Breast epithelium (tissue), 4 donors: ENCODE measurements at regions not wholly inside any gene's neighbourhood (a gene's known extent, or its start where the extent isn't known, plus 50 kb on each side); places are given as distances from the start of the nearest gene placed in this dataset.

Experiments
- DNase-seq, 2 donors: peaks; one replicate each; pipeline ENCODE4 v3.0.0-alpha.2; 2019; ENCODE audit warnings: low spot score in 2 of 2
- H3K27ac ChIP-seq, 2 donors: fragments of 200-600 bp; sonication (generic) in 1 of 2; one replicate each; pipeline ENCODE4 v1.5.1; 2016 to 2019; ENCODE audit warnings: mild to moderate bottlenecking in 1 of 2
- H3K27me3 ChIP-seq, 2 donors: fragments of 200-600 bp; sonication (generic) in 1 of 2; one replicate each; pipeline versions ENCODE4 v1.5.1 to v1.6.0; 2017 to 2019; ENCODE audit warnings: control low read depth in 1 of 2, mild to moderate bottlenecking in 1 of 2
- H3K36me3 ChIP-seq: fragments of 200-600 bp; one replicate; pipeline ENCODE4 v1.5.1; 2019
- H3K4me1 ChIP-seq, 2 donors: fragments of 200-600 bp; sonication (generic); one replicate each; pipeline ENCODE4 v1.5.1; 2016 to 2019; ENCODE audit warnings: control low read depth in 1 of 2
- H3K4me3 ChIP-seq, 3 donors: fragments of 200-600 bp; sonication (generic); 1 replicate in 2 of 3; 2 replicates in 1 of 3; pipeline ENCODE4 v1.5.1; 2016 to 2019; ENCODE audit warnings: mild to moderate bottlenecking in 3 of 3, moderate library complexity in 2 of 3
- H3K9me3 ChIP-seq, 2 donors: fragments of 200-600 bp; sonication (generic) in 1 of 2; one replicate each; pipeline ENCODE4 v1.5.1; 2016 to 2019; ENCODE audit warnings: control low read depth in 1 of 2
- CTCF ChIP-seq, 3 donors: fragments of 450-650 bp; IDR thresholded peaks; one replicate each; pipeline ENCODE4 v1.5.1; 2016 to 2017; ENCODE audit warnings: antibody characterized with exemption in 3 of 3, mild to moderate bottlenecking in 3 of 3, moderate library complexity in 3 of 3
- POLR2A ChIP-seq: fragments of 450-650 bp; IDR thresholded peaks from one replicate; pipeline ENCODE4 v1.6.1; 2016; ENCODE audit warnings: antibody characterized with exemption, mild to moderate bottlenecking, moderate library complexity
- POLR2AphosphoS5 ChIP-seq, 3 donors: sonication (generic); formaldehyde crosslinking; IDR thresholded peaks; one replicate each; pipeline ENCODE4 v1.6.1; 2017; ENCODE audit warnings: antibody characterized with exemption in 3 of 3
- intact Hi-C: fragments of 100-400 bp; cut with DNase I; formaldehyde crosslinking; loops from one replicate; pipeline ENCODE4 v1.15.1; 2023; ENCODE audit warnings: low total_unique reads

GRCh38 chr1:193358419-193358818 lies 172.0 kb upstream of the B3GALT2 start:
- no peaks in the 10 kb centered on the region for H3K9me3 ChIP-seq
- H3K27me3 ChIP-seq = no peaks in the 10 kb centered on the region
- intact Hi-C loops = no loop called here
- H3K36me3 ChIP-seq = no peaks in the 10 kb centered on the region
- no peak overlapping the region for H3K4me3 ChIP-seq
- no peak overlapping the region for H3K27ac ChIP-seq
- H3K4me1 ChIP-seq = no peaks in the 10 kb centered on the region
- TF ChIP-seq POLR2A (no peak), CTCF (IDR thresholded peaks at IDR 0.05) (no peak), POLR2AphosphoS5 (IDR thresholded peaks at IDR 0.05) (no peak)
- DNase-seq = no peak

- no peak for DNase-seq
- Histone ChIP-seq H3K36me3 (no peaks in the 10 kb centered on the region), H3K4me1 (no peaks in the 10 kb centered on the region), H3K27me3 (no peaks in the 10 kb centered on the region), H3K4me3 (no peak overlapping the region), H3K27ac (no peak overlapping the region), H3K9me3 (no peaks in the 10 kb centered on the region)
- intact Hi-C loops = no loop called here
- TF ChIP-seq CTCF (IDR thresholded peaks at IDR 0.05) (no peak), POLR2AphosphoS5 (IDR thresholded peaks at IDR 0.05) (no peak), POLR2A (no peak)
These were observed 169.8 kb upstream of the B3GALT2 start for GRCh38 chr1:193356249-193356648.

- Histone ChIP-seq H3K36me3 (no peaks in the 10 kb centered on the region), H3K27me3 (no peaks in the 10 kb centered on the region), H3K4me1 (no peaks in the 10 kb centered on the region), H3K4me3 (no peak overlapping the region), H3K27ac (no peak overlapping the region), H3K9me3 (no peaks in the 10 kb centered on the region)
- DNase-seq = no peak
- TF ChIP-seq POLR2A (no peak), CTCF (IDR thresholded peaks at IDR 0.05) (no peak), POLR2AphosphoS5 (IDR thresholded peaks at IDR 0.05) (no peak)
- intact Hi-C loops = no loop called here
These were observed 169.2 kb upstream of the B3GALT2 start for GRCh38 chr1:193355626-193356025.

GRCh38 chr1:193355178-193355577 lies 168.8 kb upstream of the B3GALT2 start:
- no peak for DNase-seq
- Histone ChIP-seq H3K27ac (no peak overlapping the region), H3K36me3 (no peaks in the 10 kb centered on the region), H3K4me3 (no peak overlapping the region), H3K27me3 (no peaks in the 10 kb centered on the region), H3K9me3 (no peaks in the 10 kb centered on the region), H3K4me1 (no peaks in the 10 kb centered on the region)
- intact Hi-C loops = no loop called here
- TF ChIP-seq CTCF (IDR thresholded peaks at IDR 0.05) = no peak
- no peak for TF ChIP-seq POLR2AphosphoS5 (IDR thresholded peaks at IDR 0.05)
- TF ChIP-seq POLR2A = no peak

- DNase-seq = no peak
- no peaks in the 10 kb centered on the region for H3K27me3 ChIP-seq
- no peak overlapping the region for H3K27ac ChIP-seq
- H3K36me3 ChIP-seq = no peaks in the 10 kb centered on the region
- no peaks in the 10 kb centered on the region for H3K4me1 ChIP-seq
- no peak overlapping the region for H3K4me3 ChIP-seq
- no peak for TF ChIP-seq POLR2AphosphoS5 (IDR thresholded peaks at IDR 0.05)
- TF ChIP-seq CTCF (IDR thresholded peaks at IDR 0.05) = no peak
- TF ChIP-seq POLR2A = no peak
- intact Hi-C loops = no loop called here
- no peaks in the 10 kb centered on the region for H3K9me3 ChIP-seq
These were observed 162.5 kb upstream of the B3GALT2 start for GRCh38 chr1:193348769-193349535.
